SKM-1 treated with dmso at 0.1 percent for 144 hours (cell line): ENCODE measurements at regions not wholly inside any gene's neighbourhood (a gene's known extent, or its start where the extent isn't known, plus 50 kb on each side); places are given as distances from the start of the nearest gene placed in this dataset.

Experiments used
- DNase-seq: peaks from one replicate; lab custom pipeline; 2025; ENCODE audit not compliant: unreplicated experiment; lab: John Stamatoyannopoulos, UW

DNA sequence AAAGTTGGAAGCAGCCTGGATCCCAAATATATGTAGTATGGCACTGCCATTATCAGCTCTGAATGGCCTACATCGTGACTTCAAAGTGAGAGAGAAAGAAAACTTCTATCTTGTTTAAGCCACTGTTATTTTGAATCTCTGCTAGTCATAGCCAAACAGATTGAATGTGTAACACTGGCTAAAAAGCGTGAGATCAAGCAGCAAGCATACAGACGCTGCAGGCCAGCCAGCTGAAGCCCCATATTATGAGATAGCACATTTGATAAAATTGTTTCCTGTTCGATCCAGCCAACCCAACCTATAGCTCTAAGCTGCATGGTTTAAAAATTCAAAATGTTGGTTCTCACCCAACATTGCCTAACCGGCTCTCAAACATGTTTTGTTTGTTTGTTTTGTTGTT lies 95.0 kb downstream of the DUSP6 start:
- no peak for DNase-seq

DNA sequence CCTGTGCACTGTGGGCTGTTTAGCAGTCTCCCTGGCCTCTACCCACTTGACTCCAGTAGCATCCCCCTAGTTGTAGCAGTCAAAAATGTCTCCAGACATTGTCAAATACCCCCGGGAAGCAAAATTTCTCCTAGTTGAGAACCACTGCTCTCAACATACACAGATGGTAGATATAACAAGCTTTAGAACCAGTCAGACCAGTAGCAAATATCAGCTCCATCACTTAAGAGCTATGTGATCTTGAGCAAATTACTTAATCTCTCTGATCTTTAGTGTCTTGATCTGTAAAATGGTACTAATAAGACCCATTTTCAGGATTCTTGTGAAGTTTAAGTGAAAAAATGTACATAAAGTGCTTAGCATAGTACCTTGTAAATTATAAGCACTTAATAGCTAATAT lies 96.2 kb downstream of the DUSP6 start:
- no peak for DNase-seq

DNA sequence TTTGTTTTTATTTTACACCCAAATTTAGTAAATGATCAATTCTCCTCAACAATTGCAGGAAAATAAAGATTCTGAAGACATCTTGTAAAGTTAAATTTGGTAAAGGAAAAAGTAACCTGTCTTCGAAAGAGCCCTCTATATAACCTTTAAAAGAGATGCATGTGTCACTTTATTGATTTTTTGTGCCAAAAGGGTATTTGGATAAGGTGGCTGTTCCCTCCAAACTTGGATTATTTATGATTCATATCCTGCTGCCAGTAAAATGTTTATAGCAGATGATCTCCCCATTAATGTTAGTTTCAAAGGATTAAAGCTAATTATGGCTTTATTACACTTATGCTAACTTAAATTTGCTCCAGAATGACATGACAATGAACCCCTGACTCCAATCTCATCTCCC lies 98.8 kb downstream of the DUSP6 start:
- no peak for DNase-seq

DNA sequence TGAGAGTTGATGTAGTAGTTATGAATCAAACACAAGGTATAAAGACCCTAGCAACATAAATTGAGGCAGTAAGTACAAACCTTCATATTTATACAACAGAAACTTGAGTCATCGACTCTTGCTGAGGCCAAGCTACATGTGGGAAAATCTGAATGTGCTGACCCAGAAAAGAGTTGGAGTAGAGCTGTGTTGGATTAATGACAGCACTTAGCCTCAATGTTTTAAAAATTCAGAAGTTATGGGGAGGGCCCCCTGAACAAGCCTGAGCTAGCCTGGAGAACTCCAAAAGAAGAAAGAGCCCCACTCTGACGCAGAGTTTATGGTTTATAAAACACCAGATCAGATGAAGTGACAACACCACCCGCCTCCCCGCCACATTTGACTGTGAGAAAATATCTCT lies 100.0 kb downstream of the DUSP6 start:
- no peak for DNase-seq

DNA sequence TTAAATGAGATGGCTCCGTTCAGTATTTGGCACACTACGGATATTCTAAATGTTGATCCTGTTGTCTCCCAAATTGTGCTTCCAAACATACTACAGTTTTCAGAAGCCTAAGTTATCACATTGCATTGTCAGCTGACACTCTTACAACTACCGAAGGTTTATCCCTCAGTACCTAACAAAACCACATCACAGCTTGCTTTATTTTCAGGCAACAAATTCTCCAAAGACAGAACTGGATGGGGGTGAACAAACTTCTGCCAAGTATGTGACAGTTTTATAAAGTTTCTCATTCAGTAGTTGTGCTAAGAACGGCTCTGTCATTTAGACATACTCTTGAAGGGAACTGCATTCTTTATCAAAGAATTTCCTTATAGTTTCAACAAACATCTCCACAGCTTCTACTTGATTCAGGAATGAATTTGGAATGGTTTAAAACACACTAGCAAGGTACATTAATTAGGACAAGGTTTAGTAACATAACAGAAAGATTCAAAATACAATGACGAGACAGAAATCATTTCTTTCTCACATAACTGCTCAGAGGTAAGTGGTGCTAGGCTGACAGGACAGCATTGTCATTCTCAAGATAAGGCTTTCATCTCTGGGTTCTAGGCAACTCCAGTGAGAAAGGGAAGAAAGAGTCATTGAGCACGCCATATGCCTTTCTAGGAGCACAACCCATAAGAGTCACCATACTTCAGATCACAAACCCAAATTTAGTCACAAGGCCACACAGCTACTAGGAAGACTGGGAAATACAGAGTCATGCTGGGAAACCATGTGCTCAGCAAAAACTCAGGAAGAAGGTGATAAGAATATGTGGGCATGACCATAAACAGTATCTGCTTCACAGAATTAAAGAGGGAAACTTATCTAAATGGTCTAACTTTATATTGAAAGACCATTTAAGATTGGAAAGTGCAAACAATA lies 100.7 kb downstream of the DUSP6 start:
- DNase-seq: no peak

DNA sequence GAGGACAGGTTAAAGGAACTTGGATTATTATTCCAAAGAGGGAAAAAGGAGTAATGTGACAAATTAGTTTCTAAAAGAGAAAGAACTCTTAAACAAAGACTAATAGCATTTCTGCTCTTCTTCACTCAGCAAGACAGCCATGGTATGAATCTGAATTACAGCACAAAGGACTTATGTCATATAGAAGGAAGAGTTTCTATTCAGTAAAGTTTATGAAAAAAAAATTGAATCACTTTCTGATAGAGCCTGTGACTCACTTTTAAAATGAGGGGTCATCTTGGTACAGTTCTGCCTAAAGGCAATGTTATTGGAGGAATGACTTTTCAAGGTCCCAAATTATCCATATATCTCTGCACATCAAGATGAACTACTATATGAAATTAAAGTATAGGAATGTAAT lies 101.7 kb downstream of the DUSP6 start:
- no peak for DNase-seq

DNA sequence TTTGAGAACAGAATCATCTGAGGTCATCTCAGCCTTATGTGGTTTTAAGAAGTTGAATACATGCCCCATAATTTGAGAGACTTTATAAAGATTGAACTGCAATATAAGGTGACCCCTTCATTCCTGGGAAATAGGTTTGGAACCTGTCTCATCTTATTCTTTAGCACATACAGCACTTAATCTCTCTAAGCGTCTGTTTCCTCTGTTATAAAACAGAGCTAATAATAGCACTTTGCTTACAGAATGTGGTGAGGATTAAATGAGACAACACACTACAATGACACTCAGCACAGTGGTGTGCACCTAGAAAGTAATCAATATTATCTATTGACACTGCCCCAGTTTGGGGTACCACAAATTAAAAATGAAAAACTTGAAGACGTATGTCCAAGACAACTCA lies 102.1 kb downstream of the DUSP6 start:
- DNase-seq: no peak

DNA sequence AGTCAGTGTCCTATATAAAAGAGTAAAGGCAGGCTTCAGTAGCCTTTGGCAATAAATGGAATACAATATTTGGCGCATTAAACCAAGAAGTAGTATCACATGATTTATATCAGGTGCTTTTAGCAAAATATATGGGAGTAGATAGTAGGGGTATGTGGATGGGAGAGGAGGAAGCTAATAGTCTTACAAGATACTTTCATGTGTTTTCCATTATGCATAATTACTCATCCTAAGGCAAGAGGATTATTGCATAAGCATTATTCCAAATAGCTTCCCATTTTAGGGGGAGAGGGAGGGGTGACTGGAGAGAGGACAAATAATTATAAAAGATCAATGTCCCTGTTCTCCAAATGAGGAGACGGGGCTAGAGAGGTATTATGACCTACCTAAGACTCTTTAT lies 104.3 kb downstream of the DUSP6 start:
- DNase-seq: no peak

DNA sequence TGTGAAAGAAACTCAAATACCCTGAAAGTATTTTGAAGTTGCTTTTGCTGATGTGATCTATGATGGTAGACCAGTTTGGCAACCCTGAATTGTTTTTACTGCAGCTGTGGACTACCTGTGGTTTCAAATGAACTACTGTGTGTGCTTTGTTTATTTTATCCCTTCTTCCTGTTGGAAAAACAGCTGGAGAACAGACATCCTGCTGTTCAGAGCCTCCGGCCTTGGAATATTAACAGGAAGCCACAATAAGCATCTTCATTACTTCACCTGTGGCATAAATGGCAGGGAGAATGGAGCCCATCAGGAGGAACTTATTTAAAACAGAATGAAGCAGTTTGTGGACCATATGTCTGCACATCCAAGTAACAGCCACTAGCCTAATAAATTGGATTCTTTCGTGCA lies 104.8 kb downstream of the DUSP6 start:
- DNase-seq: no peak

DNA sequence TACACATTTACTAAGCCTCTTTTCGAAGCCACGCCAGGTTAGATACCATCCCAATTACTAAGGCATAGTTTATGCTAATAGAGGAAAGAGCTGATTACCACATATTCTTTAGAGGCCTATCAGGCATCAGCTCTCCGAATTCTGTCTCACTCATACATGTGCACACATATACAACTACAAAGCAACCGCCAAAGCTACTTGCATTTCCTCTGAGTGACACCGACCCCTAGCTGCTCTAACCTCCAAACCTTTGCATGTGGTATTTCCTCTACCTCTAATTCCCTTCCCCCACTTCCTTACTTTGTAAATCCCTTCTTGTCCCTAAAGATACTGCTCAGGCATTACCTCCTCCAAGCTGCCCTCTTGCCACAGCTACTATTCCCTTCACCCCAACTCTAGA lies 107.2 kb downstream of the DUSP6 start:
- DNase-seq: no peak

DNA sequence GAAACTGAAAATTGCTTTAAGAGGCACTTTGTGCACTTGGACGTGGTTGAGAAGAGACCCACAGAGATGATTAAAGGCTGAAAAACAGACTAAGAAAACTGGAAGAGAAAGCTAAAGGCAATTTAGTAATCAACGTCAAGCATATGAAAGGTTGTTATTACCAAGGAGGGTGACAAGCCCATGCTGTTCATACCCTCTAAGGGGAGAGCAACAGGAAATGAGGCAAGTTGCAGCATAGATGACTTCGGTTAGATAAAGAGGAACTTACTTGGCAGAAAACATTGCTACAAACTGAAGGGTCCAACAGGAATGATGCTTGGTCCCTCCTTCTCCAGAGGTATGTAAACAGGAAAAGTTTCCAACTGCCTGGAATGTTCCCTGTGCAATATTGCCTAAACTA lies 107.8 kb downstream of the DUSP6 start:
- DNase-seq: peak; percentile 78

DNA sequence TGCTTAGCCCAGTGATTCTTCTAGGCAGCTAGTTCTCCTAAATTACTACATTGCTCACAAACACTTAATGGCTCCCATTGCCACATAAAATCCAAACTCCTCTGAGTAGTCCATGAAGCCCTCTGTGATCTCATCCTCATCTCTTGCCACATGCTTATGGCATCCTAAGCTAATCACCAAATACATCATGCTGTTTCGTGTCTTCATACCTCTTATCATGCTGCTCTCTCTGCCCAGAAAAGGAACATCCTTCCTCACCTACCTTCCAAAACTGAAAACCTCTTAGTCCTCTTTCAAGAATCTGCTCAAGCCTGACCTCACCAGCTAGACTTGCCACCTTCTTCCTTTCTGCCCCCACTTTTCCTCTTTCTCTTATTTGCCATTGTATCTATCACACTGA lies 108.5 kb downstream of the DUSP6 start:
- no peak for DNase-seq

DNA sequence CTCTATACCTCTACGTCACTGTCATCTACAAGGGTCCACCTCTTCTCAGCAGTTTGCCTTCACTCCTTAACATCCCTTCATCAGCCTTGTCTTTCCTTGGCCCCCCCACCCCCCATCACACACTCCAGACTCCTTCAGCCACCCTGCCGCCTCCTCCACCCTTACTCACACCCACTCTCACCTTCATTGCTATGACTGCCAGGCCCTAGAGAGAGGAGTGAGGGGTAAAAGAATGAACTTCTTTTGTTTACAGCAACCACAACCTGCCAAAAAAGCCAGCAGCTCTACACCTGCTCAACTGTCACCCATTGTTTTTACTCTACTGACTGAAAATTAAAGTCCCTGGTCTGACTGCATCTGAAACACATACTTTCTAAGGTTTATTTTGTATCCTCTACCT lies 112.8 kb downstream of the DUSP6 start:
- no peak for DNase-seq

DNA sequence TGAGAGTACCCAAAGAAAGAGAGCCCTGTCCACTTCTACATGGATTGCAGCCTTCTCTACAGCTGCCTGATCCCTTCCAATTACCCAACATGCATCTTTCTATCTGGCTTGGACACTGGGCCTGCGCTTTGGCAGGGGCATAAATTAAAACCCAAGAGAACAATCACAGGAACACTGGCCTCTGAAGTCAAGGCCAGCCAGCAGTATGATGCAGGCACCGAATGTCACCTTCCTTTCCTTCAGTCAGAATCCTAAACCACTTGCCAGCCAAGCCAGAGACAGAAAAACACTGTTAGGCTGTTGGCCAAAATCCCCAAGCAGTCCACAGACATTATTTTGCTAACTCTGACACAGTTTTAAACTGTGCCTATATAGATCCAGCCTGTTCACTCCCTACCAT lies 113.7 kb downstream of the DUSP6 start:
- no peak for DNase-seq

DNA sequence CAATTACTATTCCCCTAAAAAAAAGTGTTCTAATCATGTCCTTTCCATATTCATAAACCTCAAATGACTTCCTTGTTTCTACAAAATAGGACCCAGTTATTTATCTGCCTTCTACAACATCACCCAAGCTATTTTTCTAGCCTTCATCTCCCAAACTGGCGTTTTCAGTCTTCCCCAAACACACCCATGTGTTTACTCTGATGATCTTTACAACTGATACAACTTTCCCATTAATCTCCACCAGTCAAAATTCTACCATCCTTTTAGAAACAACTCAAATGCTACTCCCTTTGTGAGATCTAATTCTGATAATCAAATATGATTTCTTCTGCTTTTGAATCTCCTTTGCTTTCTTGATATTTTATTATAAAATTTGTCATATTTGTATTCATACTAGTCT lies 114.5 kb downstream of the DUSP6 start:
- no peak for DNase-seq

DNA sequence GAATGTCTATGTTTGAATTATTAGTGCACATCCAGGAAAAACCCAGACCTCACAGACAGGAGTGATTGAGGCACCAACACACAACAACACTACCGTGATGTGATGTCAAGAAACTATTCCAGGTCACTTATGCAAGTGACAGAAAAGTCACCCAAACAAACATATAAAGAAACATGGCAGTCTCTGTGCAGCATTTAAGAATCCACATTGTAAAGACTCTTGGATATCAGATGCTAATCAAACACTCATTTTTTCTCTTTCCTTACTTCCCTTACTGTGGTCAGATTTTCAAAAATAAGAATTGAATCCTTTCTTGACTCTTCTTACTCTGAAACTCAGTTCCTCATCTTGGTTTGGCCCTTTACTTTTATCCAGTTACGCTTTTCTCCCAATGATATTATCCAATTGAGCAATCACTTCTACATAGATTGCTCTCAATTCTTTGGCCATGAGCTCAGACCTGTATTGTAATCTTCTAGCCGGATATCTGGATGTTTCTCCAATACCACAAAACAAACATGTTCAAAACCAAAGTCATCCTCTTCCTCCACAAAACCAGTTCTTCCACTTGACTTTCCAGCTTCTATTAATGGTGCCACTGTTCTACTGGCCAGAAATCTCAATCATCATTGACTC lies 115.4 kb downstream of the DUSP6 start:
- no peak for DNase-seq

DNA sequence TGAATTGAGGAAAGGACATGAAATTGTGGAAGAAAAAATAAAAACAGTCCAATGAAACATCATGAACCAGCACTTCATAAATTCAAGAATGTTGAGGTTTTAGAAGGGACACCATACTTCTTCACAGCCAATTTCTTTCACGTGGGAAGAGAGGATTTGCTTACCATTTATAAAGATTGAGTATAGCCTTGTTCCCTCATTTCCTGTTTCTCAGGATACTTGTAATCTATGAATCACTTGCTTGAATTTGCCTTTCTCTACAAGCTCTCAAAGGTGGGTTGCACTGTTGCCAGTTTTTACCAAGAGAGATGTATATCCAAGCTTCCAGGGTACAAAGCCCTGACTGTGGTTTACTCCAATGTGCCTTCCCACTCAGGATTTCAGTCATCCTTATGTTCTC lies 116.1 kb downstream of the DUSP6 start:
- DNase-seq: no peak

DNA sequence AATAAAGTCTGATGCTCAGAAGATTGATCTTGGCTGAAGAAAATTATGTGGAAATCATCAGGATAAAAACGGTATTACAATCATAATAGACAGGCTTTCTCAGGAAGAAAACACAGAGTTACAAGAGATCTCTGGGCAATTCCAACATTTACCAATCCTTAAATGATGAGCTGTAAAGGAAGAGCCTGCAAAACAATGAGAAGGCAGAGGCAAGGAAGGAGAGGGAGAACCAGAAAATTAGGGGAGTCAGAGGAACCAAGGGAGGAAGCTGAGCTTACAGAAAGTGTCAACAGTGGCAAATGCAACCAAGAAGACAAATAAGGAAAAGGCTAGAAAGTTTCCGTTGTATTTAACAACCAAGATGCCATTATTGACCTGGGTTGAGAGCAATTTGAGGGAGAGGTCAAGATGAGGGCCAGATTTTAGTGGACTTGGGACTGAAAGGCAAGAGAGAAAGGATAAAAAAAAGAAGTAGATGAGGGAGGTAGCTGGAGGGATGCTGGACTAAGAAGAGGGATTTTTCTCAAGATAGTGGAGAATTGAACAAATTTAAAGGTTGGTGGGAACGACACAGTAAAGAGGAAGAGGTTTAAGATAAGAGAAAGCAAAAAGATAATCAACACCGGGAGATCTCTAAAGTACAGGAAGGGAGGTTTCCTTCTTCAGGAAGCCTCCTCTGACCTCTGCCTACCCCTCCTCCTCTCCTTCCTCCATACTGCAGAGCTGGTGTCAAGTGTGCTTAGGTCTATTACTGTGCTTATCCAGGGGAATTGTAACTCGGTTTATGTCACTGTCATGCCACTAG lies 116.9 kb downstream of the DUSP6 start:
- peak; percentile 12 for DNase-seq

DNA sequence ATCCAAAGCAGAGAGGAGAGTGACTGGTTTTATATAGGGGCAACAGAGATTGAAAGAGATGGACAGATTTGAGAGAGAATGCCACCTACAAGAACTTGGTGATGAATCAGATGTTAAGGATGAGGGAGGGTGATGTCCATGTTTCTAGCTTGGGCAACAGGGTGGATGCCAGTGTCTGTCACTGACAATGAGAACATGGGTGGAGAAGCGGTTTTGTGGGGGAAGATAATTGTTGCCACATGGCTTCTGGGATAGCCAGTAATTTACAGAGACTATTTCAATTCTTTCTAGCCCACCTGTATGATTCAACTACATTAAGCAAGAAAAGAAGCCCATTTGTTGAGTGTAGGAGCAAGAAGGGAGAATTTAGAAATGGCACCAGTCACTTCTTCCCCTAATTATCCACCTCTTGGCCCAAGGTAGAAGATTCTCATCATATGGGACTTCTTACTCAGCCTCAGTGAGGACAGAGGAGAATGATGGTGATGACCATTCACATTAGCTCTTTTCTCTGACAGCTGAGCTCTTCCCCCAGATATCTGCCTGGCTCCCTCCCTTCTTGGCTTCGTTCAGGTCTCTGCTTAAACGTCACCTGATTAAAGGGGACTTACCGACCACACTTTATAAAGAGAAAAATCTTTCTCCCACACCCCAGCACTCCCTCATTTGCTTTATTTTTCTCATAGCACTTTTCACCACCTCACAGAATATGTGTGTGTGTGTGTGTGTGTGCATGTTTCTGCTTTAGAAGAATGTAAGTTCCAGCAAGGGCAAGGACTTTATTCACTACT lies 117.8 kb downstream of the DUSP6 start:
- DNase-seq: no peak

DNA sequence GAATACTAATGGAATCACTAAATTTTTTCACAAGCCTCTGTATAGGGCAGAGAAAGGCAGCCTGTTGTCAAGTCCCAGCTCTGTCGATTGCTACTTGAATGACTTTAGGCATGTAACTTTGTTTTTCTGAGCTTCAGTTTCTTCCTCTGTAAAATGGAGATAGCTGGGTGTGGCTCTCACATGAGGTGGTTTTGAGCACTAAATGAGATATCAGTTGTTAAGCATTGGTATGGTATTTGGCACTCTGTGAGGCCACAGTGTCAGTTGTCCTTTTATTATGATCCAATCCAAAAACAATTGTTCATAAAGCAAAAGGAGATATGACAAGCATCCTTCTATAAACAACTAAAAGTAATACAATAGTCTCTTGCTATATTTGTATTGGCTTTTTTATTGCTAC lies 120.6 kb downstream of the DUSP6 start:
- DNase-seq: no peak
